Astrocyte (in vitro differentiated cells and primary cell): ENCODE measurements at regions not wholly inside any gene's neighbourhood (a gene's known extent, or its start where the extent isn't known, plus 50 kb on each side); places are given as distances from the start of the nearest gene placed in this dataset.

Experiments used
- CTCF ChIP-seq: IDR thresholded peaks from 2 replicates; pipeline ENCODE4 v1.5.1; 2011; ENCODE audit warnings: low read depth, mild to moderate bottlenecking, inconsistent platforms, low read length, moderate library complexity; ENCODE audit not compliant: insufficient read depth
- EZH2 ChIP-seq: IDR thresholded peaks from 2 replicates; pipeline ENCODE4 v1.6.1; 2012; ENCODE audit warnings: mild to moderate bottlenecking, low read length, inconsistent platforms; ENCODE audit not compliant: insufficient read depth

GRCh38 chr18:71798986-71799673 is 745.0 kb downstream of the CBLN2 start:
- TF ChIP-seq CTCF (no peak), EZH2 (no peak)
